ENCODE measurements at regions not wholly inside any gene's neighbourhood (a gene's known extent, or its start where the extent isn't known, plus 50 kb on each side); places are given as distances from the start of the nearest gene placed in this dataset.

- ATAC-seq, result no peak
- TF ChIP-seq EP300 (IDR thresholded peaks at IDR 0.05) (no peak), CTCF (IDR thresholded peaks at IDR 0.05) (no peak), POLR2A (IDR thresholded peaks at IDR 0.05) (no peak), POLR2AphosphoS5 (IDR thresholded peaks at IDR 0.05) (no peak)
- H3K4me3 ChIP-seq, result no peak overlapping the region
Measured at GRCh38 chr6:139676718-139677117, 302.3 kb upstream of the CITED2 start.

GRCh38 chr6:139666284-139666683, 291.8 kb upstream of the CITED2 start:
- no peaks in the 10 kb centered on the region for H3K27me3 ChIP-seq
- no peaks in the 10 kb centered on the region for H3K4me1 ChIP-seq
- H3K4me3 ChIP-seq, result no peak overlapping the region
- ATAC-seq, result no peak
- H3K36me3 ChIP-seq, result no peaks in the 10 kb centered on the region
- no peak overlapping the region for H3K27ac ChIP-seq
- TF ChIP-seq EP300 (IDR thresholded peaks at IDR 0.05) (no peak), POLR2AphosphoS5 (IDR thresholded peaks at IDR 0.05) (no peak), CTCF (IDR thresholded peaks at IDR 0.05) (no peak), POLR2A (IDR thresholded peaks at IDR 0.05) (no peak)
- peaks cover 0 to 2% (median 0%) of the 10 kb centered on the region in 3 donors for H3K9me3 ChIP-seq

More at GRCh38 chr6:139676718-139677117, 302.3 kb upstream of the CITED2 start:
- Histone ChIP-seq H3K4me1 (peaks cover 0 to 7% (median 0%) of the 10 kb centered on the region in 3 donors), H3K9me3 (no peaks in the 10 kb centered on the region), H3K27me3 (no peaks in the 10 kb centered on the region), H3K27ac (no peak overlapping the region), H3K36me3 (no peaks in the 10 kb centered on the region)

- Histone ChIP-seq H3K9me3 (peaks cover 0 to 2% (median 0%) of the 10 kb centered on the region in 3 donors), H3K27ac (no peak overlapping the region), H3K36me3 (no peaks in the 10 kb centered on the region), H3K4me3 (no peak overlapping the region), H3K4me1 (no peaks in the 10 kb centered on the region), H3K27me3 (no peaks in the 10 kb centered on the region)
- WGBS, 2 donors (ENCODE audit: low coverage in 1 of 2), result 92 to 100% methylated on average over 1 of the region's 1 CpG
- ATAC-seq, result no peak
- TF ChIP-seq POLR2A (IDR thresholded peaks at IDR 0.05), result no peak
- TF ChIP-seq EP300 (IDR thresholded peaks at IDR 0.05), result no peak
- TF ChIP-seq POLR2AphosphoS5 (IDR thresholded peaks at IDR 0.05), result no peak
- TF ChIP-seq CTCF (IDR thresholded peaks at IDR 0.05), result no peak
Measured at GRCh38 chr6:139663996-139664395, 289.5 kb upstream of the CITED2 start.

- no peaks in the 10 kb centered on the region for H3K27me3 ChIP-seq
- no peaks in the 10 kb centered on the region for H3K4me1 ChIP-seq
- H3K27ac ChIP-seq, result no peak overlapping the region
- no peak overlapping the region for H3K4me3 ChIP-seq
- H3K9me3 ChIP-seq, result peaks cover 0 to 2% (median 0%) of the 10 kb centered on the region in 3 donors
- WGBS, 2 donors (ENCODE audit: low coverage in 1 of 2), result 55 to 92% methylated on average over 2 of the region's 2 CpGs
- no peaks in the 10 kb centered on the region for H3K36me3 ChIP-seq
- TF ChIP-seq POLR2A (IDR thresholded peaks at IDR 0.05), result no peak
- TF ChIP-seq CTCF (IDR thresholded peaks at IDR 0.05), result no peak
- TF ChIP-seq EP300 (IDR thresholded peaks at IDR 0.05), result no peak
- TF ChIP-seq POLR2AphosphoS5 (IDR thresholded peaks at IDR 0.05), result no peak
- no peak for ATAC-seq
Measured at GRCh38 chr6:139659711-139660110, 285.3 kb upstream of the CITED2 start.

GRCh38 chr6:139659196-139659595, 284.7 kb upstream of the CITED2 start:
- Histone ChIP-seq H3K4me3 (no peak overlapping the region), H3K9me3 (peaks cover 0 to 2% (median 0%) of the 10 kb centered on the region in 3 donors), H3K36me3 (no peaks in the 10 kb centered on the region), H3K27me3 (no peaks in the 10 kb centered on the region), H3K4me1 (no peaks in the 10 kb centered on the region), H3K27ac (no peak overlapping the region)
- ATAC-seq, result no peak
- WGBS, 2 donors (ENCODE audit: low coverage in 1 of 2), result 92 to 95% methylated on average over 3 of the region's 3 CpGs
- TF ChIP-seq EP300 (IDR thresholded peaks at IDR 0.05) (no peak), CTCF (IDR thresholded peaks at IDR 0.05) (no peak), POLR2A (IDR thresholded peaks at IDR 0.05) (no peak), POLR2AphosphoS5 (IDR thresholded peaks at IDR 0.05) (no peak)
